SK-N-SH treated with all-trans-retinoic acid at 6 μM for 48 hours (cell line): ENCODE measurements at regions not wholly inside any gene's neighbourhood (a gene's known extent, or its start where the extent isn't known, plus 50 kb on each side); places are given as distances from the start of the nearest gene placed in this dataset.

Experiments used
- ATAC-seq: fragments of 200-7000 bp; cut with Tn5 transposase; 3 replicates; pipeline ENCODE4 v1.9.1; 2020; ENCODE audit warnings: mild to moderate bottlenecking, moderate library complexity
- ARNTL ChIP-seq: fragments of 450-650 bp; formaldehyde crosslinking; IDR thresholded peaks from 2 replicates; pipeline ENCODE4 v1.5.0; 2020; ENCODE audit warnings: low read depth, mild to moderate bottlenecking, moderate library complexity, borderline replicate concordance
- BACH2 ChIP-seq: fragments of 250-450 bp; sonication (Bioruptor Pico); IDR thresholded peaks from 2 replicates; pipeline ENCODE4 v1.9.0; 2021; ENCODE audit warnings: mild to moderate bottlenecking, borderline replicate concordance
- CREB5 ChIP-seq: fragments of 250-450 bp; sonication (Bioruptor Pico); IDR thresholded peaks from 2 replicates; pipeline ENCODE4 v1.5.1; 2020; ENCODE audit warnings: low read depth, mild to moderate bottlenecking, moderate library complexity
- CSDC2 ChIP-seq: fragments of 250-450 bp; sonication (Bioruptor Pico); IDR thresholded peaks from 2 replicates; pipeline ENCODE4 v1.5.0; 2020; ENCODE audit warnings: mild to moderate bottlenecking, moderate library complexity
- ESRRG ChIP-seq: fragments of 250-450 bp; sonication (Bioruptor Pico); IDR thresholded peaks from 2 replicates; pipeline ENCODE4 v1.6.1; 2021; ENCODE audit warnings: mild to moderate bottlenecking
- GLIS3 ChIP-seq: fragments of 250-450 bp; sonication (Bioruptor Pico); IDR thresholded peaks from 2 replicates; pipeline ENCODE4 v1.5.0; 2020; ENCODE audit warnings: mild to moderate bottlenecking, moderate library complexity
- ISL1 ChIP-seq: fragments of 250-450 bp; sonication (Bioruptor Pico); IDR thresholded peaks from 2 replicates; pipeline ENCODE4 v2.1.2; 2022; ENCODE audit warnings: mild to moderate bottlenecking, moderate library complexity
- PATZ1 ChIP-seq: fragments of 250-450 bp; sonication (Bioruptor Pico); IDR thresholded peaks from 2 replicates; pipeline ENCODE4 v1.8.0; 2020; ENCODE audit warnings: mild to moderate bottlenecking, moderate library complexity, borderline replicate concordance
- POU6F1 ChIP-seq: fragments of 250-450 bp; sonication (Bioruptor Pico); IDR thresholded peaks from 2 replicates; pipeline ENCODE4 v1.8.0; 2021; ENCODE audit warnings: low read depth, mild to moderate bottlenecking, moderate library complexity, borderline replicate concordance
- PPARA ChIP-seq: fragments of 250-450 bp; sonication (Bioruptor Pico); IDR thresholded peaks from 2 replicates; pipeline ENCODE4 v1.5.0; 2020; ENCODE audit warnings: mild to moderate bottlenecking, borderline replicate concordance
- SNAI2 ChIP-seq: fragments of 250-450 bp; sonication (Bioruptor Pico); IDR thresholded peaks from 2 replicates; pipeline ENCODE4 v1.5.0; 2020; ENCODE audit warnings: mild to moderate bottlenecking, moderate library complexity
- TCF4 ChIP-seq: fragments of 250-450 bp; sonication (Bioruptor Pico); IDR thresholded peaks from 2 replicates; pipeline ENCODE4 v1.8.0; 2021; ENCODE audit warnings: mild to moderate bottlenecking, moderate library complexity, borderline replicate concordance
- TOX ChIP-seq: fragments of 250-450 bp; sonication (Bioruptor Pico); IDR thresholded peaks from 2 replicates; pipeline ENCODE4 v1.8.0; 2021; ENCODE audit warnings: mild to moderate bottlenecking, moderate library complexity, borderline replicate concordance
- ZC3H10 ChIP-seq: fragments of 250-450 bp; sonication (Bioruptor Pico); IDR thresholded peaks from 2 replicates; pipeline ENCODE4 v1.5.1; 2021; ENCODE audit warnings: mild to moderate bottlenecking, moderate library complexity
- ZFP3 ChIP-seq: fragments of 250-450 bp; sonication (Bioruptor Pico); IDR thresholded peaks from 2 replicates; pipeline ENCODE4 v1.5.0; 2020; ENCODE audit warnings: mild to moderate bottlenecking, moderate library complexity
- ZFP30 ChIP-seq: fragments of 450-650 bp; formaldehyde crosslinking; IDR thresholded peaks from 2 replicates; pipeline ENCODE4 v1.5.0; 2022; ENCODE audit warnings: mild to moderate bottlenecking, moderate library complexity
- ZNF565 ChIP-seq: fragments of 450-650 bp; formaldehyde crosslinking; conservative IDR thresholded peaks from 2 replicates; pipeline ENCODE4 v1.5.0; 2020; ENCODE audit warnings: low read depth, mild to moderate bottlenecking, moderate library complexity
- ZNF70 ChIP-seq: fragments of 450-650 bp; formaldehyde crosslinking; IDR thresholded peaks from 2 replicates; pipeline ENCODE4 v1.5.0; 2020; ENCODE audit warnings: mild to moderate bottlenecking, moderate library complexity
- ZNF8 ChIP-seq: fragments of 450-650 bp; formaldehyde crosslinking; IDR thresholded peaks from 2 replicates; pipeline ENCODE4 v1.5.0; 2020; ENCODE audit warnings: mild to moderate bottlenecking, moderate library complexity
- TF ChIP-seq, protein P1 (sequence below): fragments of 250-450 bp; sonication (Bioruptor Pico); IDR thresholded peaks from 2 replicates; pipeline ENCODE4 v1.5.0; 2020; ENCODE audit warnings: mild to moderate bottlenecking, moderate library complexity

DNA sequence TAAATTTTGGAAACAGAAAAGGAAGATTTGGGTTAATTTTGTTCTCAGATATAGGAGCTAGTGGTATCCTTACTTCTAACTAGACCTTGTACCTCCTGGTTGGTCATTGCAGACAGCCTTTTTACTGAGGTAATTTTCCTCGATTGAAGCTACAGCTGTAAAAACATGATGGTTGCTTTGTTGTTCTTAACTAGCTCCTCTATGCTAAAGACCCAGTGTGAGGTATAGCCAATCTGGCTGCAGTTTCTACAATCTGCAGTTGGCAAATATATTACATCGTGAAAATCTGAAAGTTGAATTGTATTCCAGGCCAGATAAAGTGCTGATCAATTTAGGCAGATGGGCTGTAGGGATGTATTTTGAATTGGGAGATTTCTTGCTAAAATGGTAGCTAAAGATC lies 116.5 kb downstream of the AASDHPPT start:
- no peak for TF ChIP-seq BACH2 (CRISPR knock-in tag)
- no peak for TF ChIP-seq CREB5
- no peak for TF ChIP-seq ZNF8 (CRISPR knock-in tag)
- no peak for TF ChIP-seq ZFP3 (CRISPR knock-in tag)
- ATAC-seq = no peak

GRCh38 chr11:106197438-106197837 lies 120.0 kb downstream of the AASDHPPT start:
- no peak for ATAC-seq

GRCh38 chr11:106202935-106203620 lies 125.6 kb downstream of the AASDHPPT start:
- no peak for ATAC-seq
- TF ChIP-seq ESRRG = no peak
- no peak for TF ChIP-seq ZNF8 (CRISPR knock-in tag)
- TF ChIP-seq GLIS3 = no peak
- no peak for TF ChIP-seq TCF4 (CRISPR knock-in tag)
- no peak for TF ChIP-seq ZNF565 (CRISPR knock-in tag)
- no peak for TF ChIP-seq ZC3H10 (CRISPR knock-in tag)
- TF ChIP-seq, protein P1, sequence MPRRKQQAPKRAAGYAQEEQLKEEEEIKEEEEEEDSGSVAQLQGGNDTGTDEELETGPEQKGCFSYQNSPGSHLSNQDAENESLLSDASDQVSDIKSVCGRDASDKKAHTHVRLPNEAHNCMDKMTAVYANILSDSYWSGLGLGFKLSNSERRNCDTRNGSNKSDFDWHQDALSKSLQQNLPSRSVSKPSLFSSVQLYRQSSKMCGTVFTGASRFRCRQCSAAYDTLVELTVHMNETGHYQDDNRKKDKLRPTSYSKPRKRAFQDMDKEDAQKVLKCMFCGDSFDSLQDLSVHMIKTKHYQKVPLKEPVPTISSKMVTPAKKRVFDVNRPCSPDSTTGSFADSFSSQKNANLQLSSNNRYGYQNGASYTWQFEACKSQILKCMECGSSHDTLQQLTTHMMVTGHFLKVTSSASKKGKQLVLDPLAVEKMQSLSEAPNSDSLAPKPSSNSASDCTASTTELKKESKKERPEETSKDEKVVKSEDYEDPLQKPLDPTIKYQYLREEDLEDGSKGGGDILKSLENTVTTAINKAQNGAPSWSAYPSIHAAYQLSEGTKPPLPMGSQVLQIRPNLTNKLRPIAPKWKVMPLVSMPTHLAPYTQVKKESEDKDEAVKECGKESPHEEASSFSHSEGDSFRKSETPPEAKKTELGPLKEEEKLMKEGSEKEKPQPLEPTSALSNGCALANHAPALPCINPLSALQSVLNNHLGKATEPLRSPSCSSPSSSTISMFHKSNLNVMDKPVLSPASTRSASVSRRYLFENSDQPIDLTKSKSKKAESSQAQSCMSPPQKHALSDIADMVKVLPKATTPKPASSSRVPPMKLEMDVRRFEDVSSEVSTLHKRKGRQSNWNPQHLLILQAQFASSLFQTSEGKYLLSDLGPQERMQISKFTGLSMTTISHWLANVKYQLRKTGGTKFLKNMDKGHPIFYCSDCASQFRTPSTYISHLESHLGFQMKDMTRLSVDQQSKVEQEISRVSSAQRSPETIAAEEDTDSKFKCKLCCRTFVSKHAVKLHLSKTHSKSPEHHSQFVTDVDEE (CRISPR knock-in tag) = no peak
- TF ChIP-seq PATZ1 = no peak
- TF ChIP-seq ARNTL (CRISPR knock-in tag) = no peak
- no peak for TF ChIP-seq ZNF70 (CRISPR knock-in tag)
- no peak for TF ChIP-seq CREB5
- TF ChIP-seq PPARA (CRISPR knock-in tag) = no peak
- TF ChIP-seq POU6F1 (CRISPR knock-in tag) = no peak
- no peak for TF ChIP-seq ISL1 (CRISPR knock-in tag)
- TF ChIP-seq SNAI2 (CRISPR knock-in tag) = no peak
- no peak for TF ChIP-seq ZFP3 (CRISPR knock-in tag)
- no peak for TF ChIP-seq TOX (CRISPR knock-in tag)
- no peak for TF ChIP-seq ZFP30

More at GRCh38 chr11:106197438-106197837, 120.0 kb downstream of the AASDHPPT start:
- no peak for TF ChIP-seq ZC3H10 (CRISPR knock-in tag)
- TF ChIP-seq CSDC2 (CRISPR knock-in tag) = no peak
- TF ChIP-seq ZNF8 (CRISPR knock-in tag) = no peak
- TF ChIP-seq ISL1 (CRISPR knock-in tag) = no peak
- no peak for TF ChIP-seq PATZ1
- no peak for TF ChIP-seq ZFP30
- TF ChIP-seq BACH2 (CRISPR knock-in tag) = no peak
